GM13976 (cell line): ENCODE measurements at regions not wholly inside any gene's neighbourhood (a gene's known extent, or its start where the extent isn't known, plus 50 kb on each side); places are given as distances from the start of the nearest gene placed in this dataset.

ENCODE experiments used
- DNase-seq: peaks from one replicate; pipeline ENCODE4 v3.0.0; 2012; ENCODE audit warnings: low spot score
- in situ Hi-C: fragments of 300-500 bp; cut with MboI; formaldehyde crosslinking; loops from one replicate; pipeline ENCODE4 v1.12.0; 2022; ENCODE audit warnings: low sequenced_read_pairs, mixed read lengths, inconsistent platforms; ENCODE audit not compliant: unreplicated experiment
- TF ChIP-seq, protein P1 (sequence below): IDR thresholded peaks from 2 replicates; pipeline ENCODE4 v1.5.1; 2012; ENCODE audit warnings: borderline replicate concordance, mild to moderate bottlenecking; ENCODE audit not compliant: insufficient read depth; ENCODE audit errors: extremely low read depth, missing control alignments, control extremely low read depth

DNA sequence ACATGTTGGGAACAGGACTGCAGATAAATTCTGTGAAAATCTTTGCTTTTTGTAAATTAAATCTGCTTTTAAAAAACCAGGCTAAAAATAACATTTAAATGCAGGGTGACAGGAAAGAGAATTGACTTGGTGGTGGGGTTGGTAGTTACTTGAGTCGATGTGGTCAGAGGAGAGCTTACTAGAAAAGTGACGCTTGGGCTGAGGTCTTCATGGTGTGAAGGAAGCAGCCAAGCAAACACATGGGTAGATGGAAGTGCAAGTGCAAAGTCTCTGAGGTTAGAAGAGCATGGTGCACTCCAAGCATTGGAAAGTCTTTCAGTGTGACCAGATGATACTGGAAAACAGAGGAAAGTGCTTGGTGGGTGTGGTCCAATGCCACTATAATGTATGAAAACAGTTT, 86.4 kb upstream of the THBS1 start:
- in situ Hi-C loops, result no loop called here
- no peak for DNase-seq
- TF ChIP-seq, protein P1, sequence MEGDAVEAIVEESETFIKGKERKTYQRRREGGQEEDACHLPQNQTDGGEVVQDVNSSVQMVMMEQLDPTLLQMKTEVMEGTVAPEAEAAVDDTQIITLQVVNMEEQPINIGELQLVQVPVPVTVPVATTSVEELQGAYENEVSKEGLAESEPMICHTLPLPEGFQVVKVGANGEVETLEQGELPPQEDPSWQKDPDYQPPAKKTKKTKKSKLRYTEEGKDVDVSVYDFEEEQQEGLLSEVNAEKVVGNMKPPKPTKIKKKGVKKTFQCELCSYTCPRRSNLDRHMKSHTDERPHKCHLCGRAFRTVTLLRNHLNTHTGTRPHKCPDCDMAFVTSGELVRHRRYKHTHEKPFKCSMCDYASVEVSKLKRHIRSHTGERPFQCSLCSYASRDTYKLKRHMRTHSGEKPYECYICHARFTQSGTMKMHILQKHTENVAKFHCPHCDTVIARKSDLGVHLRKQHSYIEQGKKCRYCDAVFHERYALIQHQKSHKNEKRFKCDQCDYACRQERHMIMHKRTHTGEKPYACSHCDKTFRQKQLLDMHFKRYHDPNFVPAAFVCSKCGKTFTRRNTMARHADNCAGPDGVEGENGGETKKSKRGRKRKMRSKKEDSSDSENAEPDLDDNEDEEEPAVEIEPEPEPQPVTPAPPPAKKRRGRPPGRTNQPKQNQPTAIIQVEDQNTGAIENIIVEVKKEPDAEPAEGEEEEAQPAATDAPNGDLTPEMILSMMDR, result no peak

DNA sequence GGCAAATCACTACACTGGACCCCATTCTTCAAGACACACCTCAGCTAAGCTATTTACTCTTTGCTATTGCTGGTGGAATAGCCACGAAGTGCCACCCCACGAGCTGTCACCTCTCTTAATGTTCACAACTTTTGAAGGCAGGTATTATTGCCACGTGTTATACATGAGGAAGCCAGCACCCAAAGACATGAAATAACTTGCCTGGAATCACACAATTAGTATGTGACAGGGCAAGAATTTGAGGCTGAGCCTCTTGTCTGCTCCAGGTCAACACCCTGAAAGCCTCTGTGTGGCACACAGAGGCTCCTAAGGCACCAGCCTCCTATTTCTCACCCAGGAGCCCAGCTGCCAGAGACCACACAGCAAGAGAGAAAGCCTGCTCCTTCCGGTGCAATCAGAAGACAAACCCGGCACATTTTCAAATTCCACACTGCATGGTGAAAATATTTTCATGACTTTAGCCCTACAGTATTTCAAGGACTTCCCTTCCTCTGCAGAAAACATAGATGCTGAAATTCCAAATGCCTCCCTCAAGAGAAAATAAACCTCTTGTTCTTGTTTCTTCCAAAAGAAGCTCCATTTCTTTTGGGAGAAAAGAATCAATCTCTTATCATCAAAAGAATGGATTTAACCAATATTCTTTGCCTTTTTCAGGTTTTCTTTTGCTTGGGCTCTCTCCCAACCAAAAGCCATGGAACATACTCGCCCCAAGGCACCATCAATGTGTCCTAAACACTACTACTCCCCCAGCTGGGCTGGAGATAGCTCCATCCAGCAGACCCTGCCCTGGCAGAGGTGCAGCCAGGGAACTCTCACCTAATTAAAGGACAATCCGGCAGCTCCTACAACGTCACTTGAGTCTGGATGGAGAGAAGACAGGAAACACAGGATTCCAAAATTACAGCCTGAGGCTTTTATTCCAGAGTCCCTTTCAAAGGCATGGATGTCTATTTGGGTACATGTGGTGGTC, 84.7 kb upstream of the THBS1 start:
- TF ChIP-seq, protein P1, result no peak
- in situ Hi-C loops, result no loop called here
- no peak for DNase-seq

DNA sequence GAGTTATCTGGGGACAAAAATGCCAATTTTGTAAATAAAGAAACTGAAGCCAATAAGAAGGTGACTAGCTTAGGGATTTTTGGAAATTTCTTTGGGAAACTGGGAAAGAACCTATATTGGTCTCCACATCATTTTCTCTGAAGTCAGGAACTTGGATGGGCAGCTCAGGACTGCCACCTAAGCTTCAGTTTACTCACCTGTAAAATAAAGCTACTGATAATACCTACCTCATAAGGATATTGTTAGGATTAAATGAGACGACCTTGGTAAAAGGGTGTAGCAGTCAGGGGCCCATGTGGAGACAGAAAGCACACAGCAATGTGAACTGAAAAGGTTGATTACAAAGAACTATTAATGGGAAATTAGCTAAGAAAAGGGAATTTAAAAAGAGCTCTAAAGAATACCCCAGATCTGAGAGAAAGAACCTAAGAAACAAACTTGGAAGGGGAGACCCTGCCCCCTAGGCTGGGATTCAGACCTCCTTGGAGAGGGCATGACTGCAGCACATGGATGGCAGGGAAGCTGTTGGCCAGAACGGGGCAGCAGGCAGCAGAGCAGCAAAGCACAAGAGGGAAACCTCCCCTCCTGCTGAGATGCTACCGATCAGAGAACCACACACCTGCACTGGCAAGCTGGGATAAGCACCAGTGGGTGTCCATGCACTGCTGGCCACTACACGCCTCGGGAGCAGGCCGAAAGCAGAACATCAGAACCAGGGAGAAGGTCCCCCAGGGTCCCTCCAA, 83.7 kb upstream of the THBS1 start:
- in situ Hi-C loops, result no loop called here
- TF ChIP-seq, protein P1, result no peak
- DNase-seq, result no peak

DNA sequence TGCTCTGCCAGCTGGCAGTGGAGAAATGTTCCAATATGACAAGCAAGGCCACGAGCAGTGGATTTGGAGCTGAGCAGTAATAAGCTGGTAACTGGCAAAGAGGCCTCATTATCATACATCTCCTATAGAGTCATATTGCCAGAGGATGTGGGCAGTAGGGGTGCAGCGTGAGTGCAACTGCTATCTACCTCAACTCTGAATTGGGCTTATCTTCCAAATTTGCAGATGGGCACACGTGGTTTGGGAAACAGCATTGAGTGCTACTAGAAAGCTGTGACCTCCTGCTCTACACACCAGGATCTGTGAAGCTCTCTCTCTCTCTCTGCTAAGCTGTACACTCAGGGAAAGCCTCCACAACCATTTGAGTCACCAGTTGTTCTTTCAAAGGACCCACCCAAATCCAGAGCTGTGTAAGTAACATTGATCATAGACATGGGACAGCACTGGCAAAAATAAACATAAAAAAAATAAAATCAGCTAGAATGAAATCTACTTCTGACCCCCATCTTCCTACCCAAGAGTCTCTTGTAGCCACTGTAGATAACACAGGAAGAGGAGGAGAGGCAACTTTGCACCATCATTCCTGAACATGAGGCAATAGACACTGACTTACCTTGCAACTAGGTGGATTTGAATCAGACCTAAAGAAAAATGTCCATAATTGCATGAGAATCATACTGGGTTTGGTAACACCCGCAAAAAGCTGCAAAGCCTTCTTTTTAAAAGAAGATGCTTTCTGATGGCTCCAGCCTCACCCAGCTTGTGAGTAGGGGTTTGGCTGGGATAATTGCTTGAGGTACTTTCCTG, 82.9 kb upstream of the THBS1 start:
- in situ Hi-C loops, result no loop called here
- no peak for DNase-seq
- TF ChIP-seq, protein P1, result no peak

DNA sequence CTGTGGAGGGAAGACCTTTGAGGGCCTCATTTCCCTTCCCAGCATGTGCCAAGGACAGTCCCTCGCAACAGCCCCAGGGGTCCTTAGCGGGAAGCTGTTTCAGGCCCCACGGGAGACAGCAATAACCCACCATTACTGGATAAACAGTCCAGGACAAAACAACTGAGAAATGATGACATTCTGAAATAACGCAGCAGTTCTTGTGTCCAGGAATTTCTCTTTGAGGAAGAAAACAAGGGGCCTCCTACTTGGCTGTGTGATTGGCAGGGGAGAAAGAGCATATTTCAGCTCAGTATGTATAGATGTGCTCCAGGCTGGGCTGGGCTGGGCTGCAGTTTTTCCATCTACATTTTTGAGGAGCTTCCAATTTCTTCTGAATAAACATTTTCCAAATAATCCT, 82.2 kb upstream of the THBS1 start:
- TF ChIP-seq, protein P1, result no peak
- no peak for DNase-seq
- in situ Hi-C loops, result no loop called here

DNA sequence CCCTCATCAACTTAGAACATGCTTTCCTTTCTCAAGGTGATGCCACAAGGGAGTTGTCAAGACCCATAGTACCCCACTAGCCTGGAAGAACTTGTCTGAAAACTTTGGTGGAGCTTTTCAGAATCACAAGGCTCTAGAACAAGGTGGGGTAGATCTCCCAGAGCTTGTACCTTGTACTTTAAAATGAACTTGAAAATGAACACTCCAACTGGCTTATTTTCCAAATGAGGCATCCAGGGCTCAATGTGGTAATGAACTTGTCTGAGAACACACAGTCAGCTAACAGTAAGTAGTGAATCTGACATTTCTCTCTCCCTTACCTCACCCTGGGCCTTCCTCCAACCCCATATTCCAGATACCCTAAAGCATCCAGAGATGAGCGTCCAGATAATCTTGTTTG, 81.8 kb upstream of the THBS1 start:
- TF ChIP-seq, protein P1, result no peak
- in situ Hi-C loops, result no loop called here
- DNase-seq, result no peak
